GM10266 (cell line): ENCODE measurements at regions not wholly inside any gene's neighbourhood (a gene's known extent, or its start where the extent isn't known, plus 50 kb on each side); places are given as distances from the start of the nearest gene placed in this dataset.

Experiments used
- DNase-seq: peaks from one replicate; pipeline ENCODE4 v3.0.0; 2012; ENCODE audit errors: extremely low spot score
- CTCF ChIP-seq: IDR thresholded peaks from 2 replicates; pipeline ENCODE4 v1.5.1; 2012; ENCODE audit warnings: mild to moderate bottlenecking, low read depth; ENCODE audit not compliant: control insufficient read depth, insufficient read depth; ENCODE audit errors: missing control alignments

GRCh38 chr12:67200386-67200785 is 68.8 kb upstream of the CAND1 start:
- no peak for TF ChIP-seq CTCF
- no peak for DNase-seq

- no peak for TF ChIP-seq CTCF
- DNase-seq, result no peak
Observed at GRCh38 chr12:67202011-67202677, 67.0 kb upstream of the CAND1 start.

- peak; percentile 5 for DNase-seq
- no peak for TF ChIP-seq CTCF
Observed at GRCh38 chr12:67202678-67203012, 66.5 kb upstream of the CAND1 start.

- no peak for DNase-seq
- no peak for TF ChIP-seq CTCF
Observed at GRCh38 chr12:67208281-67209067, 60.7 kb upstream of the CAND1 start.

- TF ChIP-seq CTCF, result no peak
- no peak for DNase-seq
Observed at GRCh38 chr12:67211029-67211428, 58.1 kb upstream of the CAND1 start.

GRCh38 chr12:67211494-67211893 is 57.7 kb upstream of the CAND1 start:
- no peak for DNase-seq
- TF ChIP-seq CTCF, result no peak

- DNase-seq, result no peak
- no peak for TF ChIP-seq CTCF
Observed at GRCh38 chr12:67217647-67218046, 51.5 kb upstream of the CAND1 start.
